Fibroblast of skin of left quadriceps (primary cell): ENCODE measurements at regions not wholly inside any gene's neighbourhood (a gene's known extent, or its start where the extent isn't known, plus 50 kb on each side); places are given as distances from the start of the nearest gene placed in this dataset.

ENCODE experiments used
- DNase-seq, 2 experiments: peaks; one replicate each; pipeline ENCODE4 v3.0.0-alpha.2; 2013; ENCODE audit warnings: low read depth in 2 of 2

GRCh38 chr2:133811409-133812125 is 243.3 kb upstream of the NCKAP5 start:
- no peak for DNase-seq

DNA sequence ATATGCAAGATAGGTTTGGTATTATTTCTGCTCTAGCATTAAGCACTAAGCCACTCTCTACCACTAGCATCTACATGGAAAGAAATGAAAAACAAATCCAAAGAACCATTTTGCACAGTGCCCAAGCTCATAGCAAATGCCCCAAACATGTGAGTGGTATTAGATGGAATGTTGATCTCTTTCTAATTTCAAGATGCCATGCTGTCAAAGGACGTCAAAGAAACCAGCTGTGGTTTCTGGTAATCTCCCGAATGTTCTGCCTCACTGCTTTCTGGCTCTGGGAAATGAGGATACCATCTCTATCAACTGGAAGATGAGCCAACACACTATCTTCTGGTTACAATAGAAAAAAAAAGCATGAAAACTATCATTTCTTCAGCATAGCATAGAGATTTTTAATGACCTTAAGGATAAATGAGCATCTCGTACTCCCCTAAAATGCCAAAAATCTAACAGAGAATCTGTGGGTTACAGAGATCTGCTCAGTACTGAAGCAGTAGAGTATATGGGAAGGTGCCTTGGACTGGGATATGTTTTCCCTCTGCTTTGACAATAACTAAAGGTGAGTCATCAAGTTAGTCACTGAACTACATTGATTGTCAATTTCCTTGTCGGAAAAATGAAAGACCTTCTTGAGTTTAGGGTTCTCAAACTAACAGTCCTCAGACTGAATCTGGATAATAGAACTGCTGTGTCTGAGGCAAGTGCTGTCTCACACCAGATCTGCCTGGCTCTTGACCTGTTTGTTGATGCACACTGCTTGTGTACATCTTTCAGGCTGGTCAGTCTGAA is 244.8 kb upstream of the NCKAP5 start:
- DNase-seq: no peak

DNA sequence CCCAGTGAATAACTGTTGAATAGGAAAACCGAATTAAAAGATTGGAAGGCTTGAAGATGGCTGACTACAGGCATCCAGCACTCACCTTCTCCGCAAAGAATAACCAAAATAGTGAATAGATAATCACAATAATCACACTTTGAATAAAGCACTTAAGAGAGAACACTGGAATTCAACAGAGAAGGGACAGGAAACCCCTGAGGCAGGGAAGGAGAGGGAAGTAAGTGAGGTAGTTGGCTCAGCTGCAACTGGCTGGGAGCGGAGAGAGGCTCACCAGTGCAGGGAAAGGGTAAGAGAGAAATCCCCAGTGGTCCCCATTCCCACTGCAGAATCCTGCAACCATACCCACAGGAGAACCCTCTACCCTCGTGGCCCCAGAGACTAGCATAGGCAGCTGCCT is 246.6 kb upstream of the NCKAP5 start:
- no peak for DNase-seq

DNA sequence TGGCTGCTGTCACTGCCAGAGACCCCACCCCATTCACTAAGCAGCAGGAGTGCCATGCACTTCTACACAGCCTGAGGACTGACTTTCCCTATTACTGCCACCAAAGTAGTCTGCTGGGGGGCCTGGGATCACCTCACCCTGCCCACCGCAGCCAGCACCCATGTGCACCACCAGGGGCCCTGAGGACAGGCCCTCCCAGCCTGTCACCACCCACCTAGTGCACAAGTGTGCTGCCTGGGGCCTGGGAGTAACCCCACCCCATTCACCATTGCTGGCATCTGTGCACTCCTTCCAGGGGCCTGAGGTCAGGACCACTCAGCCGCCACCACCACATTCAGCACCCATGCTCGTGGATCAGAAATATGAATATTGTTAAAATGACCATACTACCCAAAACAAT is 247.8 kb upstream of the NCKAP5 start:
- no peak for DNase-seq

GRCh38 chr2:133817680-133818566 is 249.7 kb upstream of the NCKAP5 start:
- peak; percentile 95 to 96 for DNase-seq

DNA sequence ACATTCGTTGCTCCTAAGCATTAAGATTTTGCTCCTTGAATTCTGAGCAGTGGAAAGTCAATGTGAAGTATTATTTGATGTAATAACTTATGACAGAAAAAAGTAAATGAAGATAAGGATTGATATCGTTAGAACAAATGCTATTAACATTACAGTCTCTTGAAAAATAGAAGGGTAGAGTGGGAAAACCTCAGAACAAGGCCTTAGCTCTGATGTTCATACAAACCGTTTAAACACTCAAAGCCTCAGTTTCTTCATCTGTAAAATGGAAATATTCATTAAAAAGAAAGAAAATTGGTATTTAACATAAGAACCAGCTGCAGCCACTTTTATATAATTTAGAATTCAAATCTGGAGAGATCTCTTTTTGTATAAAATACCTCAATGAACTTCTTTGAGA is 250.4 kb upstream of the NCKAP5 start:
- no peak for DNase-seq

GRCh38 chr2:133819906-133820305 is 251.6 kb upstream of the NCKAP5 start:
- peak in 1 of 2 experiments; percentile 43 for DNase-seq

GRCh38 chr2:133821107-133821760 is 253.0 kb upstream of the NCKAP5 start:
- peak in 1 of 2 experiments; percentile 43 for DNase-seq

- no peak for DNase-seq
Observed at GRCh38 chr2:133822517-133823225, 254.4 kb upstream of the NCKAP5 start.

- no peak for DNase-seq
Observed at GRCh38 chr2:133823226-133823550, 254.9 kb upstream of the NCKAP5 start.

DNA sequence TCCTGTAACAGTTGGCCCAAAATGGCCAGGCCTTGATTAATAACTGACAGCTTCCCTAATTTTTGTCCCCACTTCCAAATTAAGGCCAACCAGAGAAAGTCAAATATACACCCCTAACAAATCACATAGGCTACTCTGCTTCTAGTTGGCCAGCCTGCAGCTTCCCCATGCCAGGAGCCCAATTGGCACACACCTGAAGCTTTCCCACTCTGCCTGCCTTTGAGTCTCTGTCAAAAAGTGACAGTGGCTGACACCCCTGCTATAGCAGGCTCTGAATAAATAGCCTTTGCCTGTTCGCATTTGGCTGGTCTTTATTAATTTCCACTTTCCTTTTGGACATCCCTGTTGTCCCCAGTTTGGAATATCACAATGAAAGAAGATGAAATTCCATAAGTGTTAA is 256.6 kb upstream of the NCKAP5 start:
- DNase-seq: no peak

DNA sequence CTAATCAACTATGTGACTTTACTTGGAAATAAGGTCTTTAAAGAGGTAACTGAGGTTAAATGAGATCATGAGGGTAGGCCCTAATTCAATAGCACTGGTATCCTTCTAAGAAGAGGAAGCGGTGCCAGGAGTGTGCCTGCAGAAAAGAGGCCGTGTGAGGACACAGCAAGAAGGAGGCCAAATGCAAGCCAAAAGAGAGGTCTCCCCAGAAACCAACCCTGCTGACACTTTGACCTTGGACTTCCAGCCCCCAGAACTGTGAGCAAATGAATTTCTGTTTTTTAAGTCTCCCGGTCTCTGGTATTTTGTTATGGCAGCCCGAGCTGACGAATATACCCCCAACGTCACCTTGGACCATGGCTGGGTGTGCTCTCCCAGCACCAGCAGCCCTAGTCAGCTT is 257.5 kb upstream of the NCKAP5 start:
- no peak for DNase-seq

- DNase-seq: no peak
Observed at GRCh38 chr2:133828913-133829312, 260.6 kb upstream of the NCKAP5 start.

DNA sequence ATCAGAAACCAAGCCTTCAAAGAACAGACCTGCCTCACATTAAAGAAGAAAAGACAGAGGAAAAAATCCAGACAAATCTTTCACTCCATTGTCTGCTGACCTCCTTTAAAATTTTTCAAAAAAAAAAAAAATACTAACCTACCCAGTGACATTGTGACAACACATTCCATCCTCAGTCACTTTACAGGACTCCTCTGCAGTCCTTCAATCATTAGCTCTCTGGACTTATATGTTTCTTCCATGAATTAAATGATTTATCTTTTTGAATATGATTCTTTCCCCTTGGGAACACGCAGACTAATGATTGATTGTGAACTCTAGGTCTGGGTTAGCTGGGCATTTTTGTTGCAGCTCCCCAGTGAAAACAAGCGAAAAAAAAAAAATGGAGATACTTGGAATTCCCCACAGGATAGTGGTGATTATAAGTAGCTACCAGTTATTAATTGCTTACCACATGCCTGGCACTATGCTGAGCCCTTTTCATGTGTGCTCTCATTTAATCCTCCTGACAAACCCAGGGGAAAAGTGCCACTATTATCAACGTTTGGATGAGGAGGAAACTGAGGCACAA is 261.3 kb upstream of the NCKAP5 start:
- no peak for DNase-seq

DNA sequence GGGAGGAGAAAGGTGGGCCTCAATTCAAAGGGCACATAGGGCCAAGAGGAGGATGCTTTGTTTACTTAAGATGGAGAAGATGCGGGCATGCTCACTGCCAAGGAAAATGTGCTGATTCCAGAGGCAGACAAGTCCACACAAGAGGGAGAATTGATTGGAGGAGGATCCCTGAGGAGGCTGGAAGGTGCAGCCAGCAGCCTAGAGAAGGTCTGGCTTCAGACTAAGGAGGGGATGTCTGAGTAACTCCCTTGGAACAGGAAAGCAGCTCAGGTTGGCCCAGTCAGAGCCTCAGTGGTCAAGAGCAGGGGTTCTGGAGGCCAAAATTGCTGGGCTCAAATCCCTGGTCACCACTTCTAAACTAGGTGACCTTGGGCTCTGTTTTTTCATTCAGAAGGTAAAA is 265.5 kb upstream of the NCKAP5 start:
- DNase-seq: no peak

DNA sequence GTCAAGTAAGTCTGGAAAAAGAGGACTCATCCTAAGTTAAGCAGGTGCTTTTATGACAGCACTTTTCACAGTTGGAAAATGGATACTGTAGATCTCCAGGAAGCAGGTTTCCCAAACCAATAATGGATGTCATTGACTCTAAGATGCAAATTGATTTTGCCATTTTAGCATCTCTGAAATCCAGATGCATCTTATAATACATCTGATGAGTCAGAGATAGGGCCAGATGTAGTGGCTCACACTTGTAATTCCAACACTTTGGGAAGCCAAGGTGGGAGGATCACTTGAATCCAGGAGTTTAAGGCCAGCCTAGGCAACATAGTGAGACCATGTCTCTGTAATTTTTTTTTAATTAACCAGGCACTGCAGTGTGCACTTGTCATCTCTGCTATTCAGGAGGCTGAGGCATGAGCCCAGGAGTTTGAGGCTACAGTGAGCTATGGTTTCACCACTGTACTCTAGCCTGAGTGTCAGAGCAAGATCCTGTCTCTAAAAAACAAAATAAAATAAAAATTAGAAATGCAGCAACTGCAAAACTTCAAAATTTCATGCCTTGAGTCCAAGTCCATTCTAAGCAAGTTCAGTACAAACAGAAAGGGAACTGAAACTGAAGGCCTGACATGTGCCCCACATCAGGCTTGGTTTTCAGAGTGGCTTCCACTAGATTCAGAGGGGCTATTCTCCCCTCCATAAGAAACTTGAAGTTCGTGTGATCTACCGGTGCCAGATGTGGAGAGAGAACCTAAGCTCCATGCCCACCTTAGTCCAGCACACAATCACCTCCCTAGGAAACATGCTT is 267.8 kb upstream of the NCKAP5 start:
- DNase-seq: no peak

GRCh38 chr2:133836691-133837345 is 268.6 kb upstream of the NCKAP5 start:
- DNase-seq: no peak

- DNase-seq: peak in 1 of 2 experiments; percentile 57
Observed at GRCh38 chr2:133837441-133838094, 269.3 kb upstream of the NCKAP5 start.
